ENCODE measurements at regions not wholly inside any gene's neighbourhood (a gene's known extent, or its start where the extent isn't known, plus 50 kb on each side); places are given as distances from the start of the nearest gene placed in this dataset.

DNA sequence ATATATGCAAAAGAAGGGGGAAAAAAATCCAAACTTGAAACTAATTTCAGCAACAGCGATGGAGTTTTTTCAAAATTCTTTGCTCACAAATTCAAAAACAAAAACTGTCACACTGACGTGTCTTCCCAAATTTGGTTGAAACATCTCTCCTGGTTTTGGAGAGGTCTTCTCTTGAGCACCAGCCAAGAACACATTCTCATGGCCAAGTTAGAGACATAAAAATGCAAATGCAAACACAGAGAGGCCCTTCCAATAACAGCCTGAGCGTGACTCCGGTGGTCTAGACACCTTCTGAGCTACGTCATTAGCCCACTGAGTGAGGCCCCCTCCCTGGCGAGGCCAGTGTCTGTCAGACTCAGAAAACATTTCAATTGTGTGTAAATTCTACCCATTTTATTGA lies 436.0 kb upstream of the PROK2 start:
- no peak overlapping the region for H3K9ac ChIP-seq
- no peak overlapping the region for H3K27ac ChIP-seq
- no peak overlapping the region for H3K4me2 ChIP-seq
- no peaks in the 10 kb centered on the region for H4K20me1 ChIP-seq
- TF ChIP-seq Cebpa-rat (IDR thresholded peaks at IDR 0.05): no peak
- H3K9me3 ChIP-seq: peaks cover 21% of the 10 kb centered on the region
- H3K27me3 ChIP-seq: no peaks in the 10 kb centered on the region
- no peak overlapping the region for H3K4me3 ChIP-seq
- H3K4me1 ChIP-seq: peaks cover 7% of the 10 kb centered on the region; the same call in 1 of the 2 replicates
- H3K36me3 ChIP-seq: no peaks in the 10 kb centered on the region

DNA sequence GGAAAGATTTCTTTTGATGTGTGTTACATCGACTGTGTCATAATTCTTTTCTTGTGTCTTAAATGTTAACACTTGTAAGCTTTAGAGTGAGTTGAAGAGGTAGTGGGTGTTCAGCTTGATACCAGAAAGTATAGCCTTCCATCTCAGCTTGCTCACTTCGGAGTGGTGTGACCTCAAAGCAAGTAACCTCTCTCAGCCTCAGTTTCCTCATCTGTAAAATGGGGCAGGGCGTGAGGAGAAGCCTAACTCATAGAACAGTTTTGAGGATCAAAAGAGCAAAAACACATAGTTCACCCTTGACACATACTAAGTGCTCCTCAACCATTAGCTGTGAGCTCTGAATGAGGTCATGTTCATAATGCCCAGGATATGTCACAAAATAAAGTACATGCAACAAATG lies 434.8 kb upstream of the PROK2 start:
- no peaks in the 10 kb centered on the region for H3K27me3 ChIP-seq
- H3K9me3 ChIP-seq: peaks cover 10% of the 10 kb centered on the region
- no peak for TF ChIP-seq Cebpa-rat (IDR thresholded peaks at IDR 0.05)
- no peak overlapping the region for H3K9ac ChIP-seq
- H3K4me3 ChIP-seq: no peak overlapping the region
- H3K4me1 ChIP-seq: peaks cover 8% of the 10 kb centered on the region; the same call in 1 of the 2 replicates
- no peak overlapping the region for H3K4me2 ChIP-seq
- H3K27ac ChIP-seq: no peak overlapping the region
- no peaks in the 10 kb centered on the region for H4K20me1 ChIP-seq
- no peaks in the 10 kb centered on the region for H3K36me3 ChIP-seq

- H3K36me3 ChIP-seq: no peaks in the 10 kb centered on the region
- peaks cover 11% of the 10 kb centered on the region; the same call in 1 of the 2 replicates for H3K4me1 ChIP-seq
- no peak for TF ChIP-seq Cebpa-rat (IDR thresholded peaks at IDR 0.05)
- H3K27me3 ChIP-seq: no peaks in the 10 kb centered on the region
- no peak overlapping the region for H3K9ac ChIP-seq
- no peaks in the 10 kb centered on the region for H4K20me1 ChIP-seq
- no peak overlapping the region for H3K27ac ChIP-seq
- H3K4me3 ChIP-seq: no peak overlapping the region
- 0 out of 2 replicates have a peak, but pooled peaks cover 4% of the 10 kb centered on the region for H3K9me3 ChIP-seq
- no peak overlapping the region for H3K4me2 ChIP-seq
These were observed 432.6 kb upstream of the PROK2 start for GRCh38 chr3:72217570-72217969.

DNA sequence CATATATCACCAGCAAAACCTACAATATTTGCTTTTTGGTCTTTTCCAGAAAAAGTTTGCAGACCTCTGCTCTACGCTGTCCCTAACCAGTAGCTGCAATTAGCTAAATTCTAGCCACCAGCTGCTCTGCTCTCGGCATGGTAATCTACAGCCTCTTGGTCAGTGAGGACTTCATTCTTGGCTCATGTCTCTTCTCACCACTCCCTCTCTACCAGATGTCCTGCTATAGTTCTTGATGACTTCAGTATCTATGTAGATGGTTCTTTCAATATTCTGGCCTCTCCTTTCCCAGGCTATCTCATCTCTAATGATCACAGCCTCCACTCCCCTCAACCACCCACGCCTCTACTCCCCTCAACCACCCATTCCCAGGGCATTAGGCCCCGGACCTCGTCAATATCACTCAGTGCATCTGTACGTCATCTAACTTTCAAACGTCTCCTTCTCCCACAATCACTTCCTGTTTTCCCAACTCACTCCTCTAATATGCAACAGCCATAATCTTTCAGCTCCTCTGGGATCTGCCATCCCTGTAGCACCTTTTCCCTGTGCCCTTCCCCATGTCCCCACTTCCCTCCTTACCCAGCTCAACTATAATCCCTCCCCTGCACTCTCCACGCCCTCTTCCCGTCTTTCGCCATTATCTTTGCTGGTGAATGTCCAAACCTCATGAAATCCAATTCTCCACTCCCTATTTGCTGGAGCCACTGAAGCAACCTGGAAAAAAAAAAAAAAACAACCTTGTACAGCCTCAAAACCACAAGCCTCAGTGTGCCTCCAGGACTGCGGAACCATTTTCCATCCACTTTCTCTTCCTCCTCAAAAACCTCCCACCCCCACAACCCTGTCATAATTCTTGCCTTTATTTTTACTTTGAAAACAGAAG lies 429.4 kb upstream of the PROK2 start:
- peaks cover 6% of the 10 kb centered on the region; the same call in 1 of the 2 replicates for H3K4me1 ChIP-seq
- H3K36me3 ChIP-seq: no peaks in the 10 kb centered on the region
- H3K4me2 ChIP-seq: no peak overlapping the region
- H3K9me3 ChIP-seq: 0 out of 2 replicates have a peak, but pooled peaks cover 4% of the 10 kb centered on the region
- no peaks in the 10 kb centered on the region for H4K20me1 ChIP-seq
- no peak overlapping the region for H3K4me3 ChIP-seq
- H3K27me3 ChIP-seq: no peaks in the 10 kb centered on the region
- no peak for TF ChIP-seq Cebpa-rat (IDR thresholded peaks at IDR 0.05)
- no peak overlapping the region for H3K27ac ChIP-seq
- no peak overlapping the region for H3K9ac ChIP-seq

DNA sequence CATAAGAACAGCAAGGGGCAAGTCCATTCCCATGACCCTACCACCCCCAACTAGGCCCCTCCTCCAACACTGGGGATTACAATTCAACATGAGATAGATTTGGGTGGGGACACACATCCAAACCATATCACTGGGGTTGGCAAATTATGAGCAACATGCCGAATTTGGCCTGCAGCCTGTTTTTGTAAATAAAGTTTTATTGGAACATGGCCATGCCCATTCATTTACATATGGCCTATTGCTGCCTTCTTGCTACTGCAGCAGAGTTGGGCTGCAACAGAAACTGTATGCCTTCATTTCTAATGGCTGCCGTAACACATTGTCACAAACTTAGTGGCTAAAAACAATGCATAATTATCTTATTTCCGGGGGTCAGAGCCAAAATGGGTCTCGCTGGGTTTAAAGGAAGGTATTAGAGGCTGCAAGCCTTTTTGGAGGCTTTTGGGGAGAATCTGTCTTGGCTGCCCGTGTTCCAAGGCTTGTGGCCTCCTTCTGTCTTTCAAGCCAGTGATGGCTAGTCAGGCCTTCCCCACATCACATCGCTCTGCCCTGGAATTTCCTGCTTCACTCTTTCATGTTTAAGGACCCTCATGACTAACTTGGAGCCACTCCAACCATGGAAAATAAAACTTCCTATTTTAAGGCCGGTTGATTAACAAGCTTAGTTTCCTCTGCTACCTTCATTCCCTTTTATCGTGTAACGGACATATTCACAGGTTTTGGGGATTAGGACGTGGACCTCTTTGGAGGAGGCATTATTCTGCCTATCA lies 428.5 kb upstream of the PROK2 start:
- TF ChIP-seq Cebpa-rat (IDR thresholded peaks at IDR 0.05): no peak
- no peaks in the 10 kb centered on the region for H3K36me3 ChIP-seq
- H3K4me3 ChIP-seq: no peak overlapping the region
- H3K9me3 ChIP-seq: 0 out of 2 replicates have a peak, but pooled peaks cover 4% of the 10 kb centered on the region
- H3K27me3 ChIP-seq: no peaks in the 10 kb centered on the region
- no peak overlapping the region for H3K9ac ChIP-seq
- H3K4me2 ChIP-seq: no peak overlapping the region
- H4K20me1 ChIP-seq: no peaks in the 10 kb centered on the region
- peaks cover 6% of the 10 kb centered on the region; the same call in 1 of the 2 replicates for H3K4me1 ChIP-seq
- H3K27ac ChIP-seq: no peak overlapping the region

- Histone ChIP-seq H3K9ac (no peak overlapping the region), H3K4me3 (no peak overlapping the region), H3K4me2 (no peak overlapping the region), H3K27me3 (no peaks in the 10 kb centered on the region), H3K4me1 (peaks cover 6% of the 10 kb centered on the region; the same call in 1 of the 2 replicates), H3K36me3 (no peaks in the 10 kb centered on the region), H3K27ac (no peak overlapping the region), H4K20me1 (no peaks in the 10 kb centered on the region), H3K9me3 (0 out of 2 replicates have a peak, but pooled peaks cover under 1% of the 10 kb centered on the region)
- no peak for TF ChIP-seq Cebpa-rat (IDR thresholded peaks at IDR 0.05)
These were observed 427.4 kb upstream of the PROK2 start for GRCh38 chr3:72212396-72212795.

DNA sequence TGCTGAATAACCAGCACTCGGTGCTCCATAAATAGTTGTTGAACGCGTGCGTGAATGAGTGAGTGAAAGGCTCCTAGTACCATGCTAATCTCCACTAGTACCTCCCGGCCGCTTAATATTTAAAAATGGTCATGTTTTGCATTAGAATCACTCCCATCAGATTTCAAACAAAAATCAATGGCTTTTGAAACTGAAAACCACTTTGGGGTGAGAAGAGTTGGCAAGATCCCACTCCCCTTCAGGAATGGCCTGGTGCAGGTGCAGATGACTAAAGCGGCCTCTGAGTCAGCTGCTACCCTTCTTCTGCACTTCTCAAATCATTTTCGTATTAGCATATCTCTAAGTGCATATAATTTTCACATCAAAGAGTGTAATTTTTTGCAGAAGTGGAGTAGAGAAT lies 425.3 kb upstream of the PROK2 start:
- no peaks in the 10 kb centered on the region for H3K27me3 ChIP-seq
- no peak overlapping the region for H3K4me2 ChIP-seq
- TF ChIP-seq Cebpa-rat (IDR thresholded peaks at IDR 0.05): no peak
- no peak overlapping the region for H3K27ac ChIP-seq
- H3K9me3 ChIP-seq: no peaks in the 10 kb centered on the region
- no peaks in the 10 kb centered on the region for H3K36me3 ChIP-seq
- H3K4me3 ChIP-seq: no peak overlapping the region
- H3K4me1 ChIP-seq: peaks cover 7% of the 10 kb centered on the region
- H3K9ac ChIP-seq: no peak overlapping the region
- H4K20me1 ChIP-seq: no peaks in the 10 kb centered on the region

DNA sequence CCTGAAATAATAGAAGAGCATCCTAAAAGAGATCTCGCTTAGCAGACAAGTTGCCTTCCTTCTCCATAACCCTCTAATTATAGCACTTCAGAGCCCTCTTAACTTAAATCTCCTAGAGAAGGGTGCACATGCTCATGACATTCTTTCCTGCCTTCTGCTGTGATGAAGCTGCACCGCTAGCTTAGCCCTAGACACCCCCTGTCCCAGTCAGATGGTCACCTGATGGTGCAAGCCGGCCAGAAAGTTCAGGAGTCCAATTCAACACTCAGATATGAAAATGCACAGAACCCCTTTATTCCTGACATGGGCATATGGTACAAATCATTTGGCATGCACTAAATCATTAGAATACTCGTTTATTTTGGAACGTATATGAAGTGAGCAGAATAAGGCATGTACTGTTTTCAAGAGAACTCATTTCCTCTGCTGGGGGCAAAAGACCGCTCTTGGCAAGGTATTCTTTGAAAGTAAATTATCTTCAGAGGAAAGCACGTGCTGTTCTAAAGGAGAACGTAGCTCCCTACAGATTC lies 420.4 kb upstream of the PROK2 start:
- Histone ChIP-seq H3K4me2 (no peak overlapping the region), H3K9me3 (peaks cover 8% of the 10 kb centered on the region), H3K36me3 (no peaks in the 10 kb centered on the region)

DNA sequence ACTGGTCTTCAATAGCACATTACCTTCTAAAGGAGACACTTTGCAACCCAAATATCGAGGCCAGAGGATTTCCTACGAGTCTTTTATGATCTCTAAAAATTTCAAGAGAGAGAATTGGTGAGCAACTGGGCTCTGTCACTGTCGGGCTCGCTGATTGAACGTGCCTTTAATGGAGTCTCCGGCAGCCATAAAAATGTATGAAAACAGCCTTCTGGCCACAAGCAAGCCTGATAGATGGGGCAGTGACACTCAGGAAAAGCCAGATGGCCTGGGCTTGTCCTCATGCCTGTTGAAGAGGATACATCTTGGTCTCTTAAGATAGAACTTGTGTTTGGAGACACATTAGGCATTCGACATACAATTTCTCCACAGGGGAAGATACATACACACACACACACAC lies 419.5 kb upstream of the PROK2 start:
- TF ChIP-seq Cebpa-rat (IDR thresholded peaks at IDR 0.05): no peak

More for the DNA sequence above, 420.4 kb upstream of the PROK2 start:
- TF ChIP-seq Cebpa-rat (IDR thresholded peaks at IDR 0.05): no peak
- no peak overlapping the region for H3K9ac ChIP-seq
- H3K4me3 ChIP-seq: no peak overlapping the region
- H3K4me1 ChIP-seq: peaks cover 13% of the 10 kb centered on the region
- H4K20me1 ChIP-seq: no peaks in the 10 kb centered on the region
- H3K27me3 ChIP-seq: no peaks in the 10 kb centered on the region
- no peak overlapping the region for H3K27ac ChIP-seq

More for the DNA sequence above, 419.5 kb upstream of the PROK2 start:
- Histone ChIP-seq H3K9me3 (peaks cover 11% of the 10 kb centered on the region), H3K27ac (no peak overlapping the region), H3K4me2 (no peak overlapping the region), H3K4me1 (peaks cover 13% of the 10 kb centered on the region), H3K4me3 (no peak overlapping the region), H3K27me3 (no peaks in the 10 kb centered on the region), H4K20me1 (no peaks in the 10 kb centered on the region), H3K9ac (no peak overlapping the region), H3K36me3 (no peaks in the 10 kb centered on the region)

Measured in BLaER1 (cell line).